ENCODE measurements at regions not wholly inside any gene's neighbourhood (a gene's known extent, or its start where the extent isn't known, plus 50 kb on each side); places are given as distances from the start of the nearest gene placed in this dataset.
"Not testable (repeated sequence)": the region's sequence is repeated elsewhere in the genome, so short reads cannot be mapped to it uniquely, and the experiment has no call there.

DNA sequence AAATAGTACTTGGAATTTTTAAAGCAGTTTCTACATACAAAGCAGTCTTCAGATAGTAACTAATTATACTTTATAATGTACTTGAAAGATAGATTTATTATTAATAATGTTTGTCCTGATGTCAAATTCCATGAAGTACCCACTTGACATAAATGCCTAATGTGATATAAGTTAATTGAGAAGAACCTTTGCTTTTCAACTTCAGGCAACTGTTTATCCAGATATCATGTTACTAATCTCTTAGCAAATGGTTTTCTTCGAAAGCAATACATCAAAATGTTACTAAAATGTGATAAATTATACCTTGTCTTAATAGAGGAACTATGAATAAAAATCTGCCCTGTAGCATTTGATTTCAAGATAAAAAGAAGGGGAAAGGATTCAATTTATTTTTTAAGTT, 146.8 kb upstream of the FBXL17 start:
- no peak for DNase-seq

DNA sequence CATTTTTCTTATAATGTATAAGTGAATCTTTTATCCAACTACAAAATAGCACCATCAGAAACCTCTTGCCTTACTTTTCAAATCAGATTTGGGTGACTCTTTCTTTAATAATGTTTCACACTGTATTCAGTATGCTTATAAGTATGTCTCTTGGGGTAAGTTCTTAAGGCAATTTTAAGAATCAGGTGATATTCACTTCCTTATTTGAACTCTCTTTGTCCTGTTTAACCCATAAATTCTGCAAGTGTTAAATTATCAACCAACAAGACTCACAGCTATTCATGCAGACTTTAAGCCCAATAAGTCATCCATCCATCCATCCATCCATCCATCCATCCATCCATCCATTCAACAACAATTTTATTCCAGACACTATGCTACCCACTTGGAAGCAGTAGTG, 142.7 kb upstream of the FBXL17 start:
- DNase-seq, result no peak

DNA sequence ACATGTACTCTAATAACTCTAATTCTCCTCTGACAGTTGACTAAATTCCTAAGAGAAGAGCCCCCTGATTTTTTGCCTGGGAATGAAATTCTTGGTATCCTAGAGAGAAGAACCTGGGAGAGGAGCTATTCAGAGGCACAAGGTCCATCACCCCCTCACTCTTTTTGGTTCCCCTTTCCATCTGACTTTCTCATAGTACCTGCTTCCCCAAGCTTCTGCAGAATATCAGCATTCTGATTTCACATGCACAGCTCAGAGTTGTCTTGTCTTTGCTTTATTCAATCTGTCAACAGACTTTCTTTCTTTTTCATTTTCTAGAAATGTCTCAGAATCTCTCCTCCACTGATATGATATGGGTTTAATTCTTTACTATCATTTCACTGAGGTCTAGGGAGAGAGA, 141.5 kb upstream of the FBXL17 start:
- no peak for DNase-seq

DNA sequence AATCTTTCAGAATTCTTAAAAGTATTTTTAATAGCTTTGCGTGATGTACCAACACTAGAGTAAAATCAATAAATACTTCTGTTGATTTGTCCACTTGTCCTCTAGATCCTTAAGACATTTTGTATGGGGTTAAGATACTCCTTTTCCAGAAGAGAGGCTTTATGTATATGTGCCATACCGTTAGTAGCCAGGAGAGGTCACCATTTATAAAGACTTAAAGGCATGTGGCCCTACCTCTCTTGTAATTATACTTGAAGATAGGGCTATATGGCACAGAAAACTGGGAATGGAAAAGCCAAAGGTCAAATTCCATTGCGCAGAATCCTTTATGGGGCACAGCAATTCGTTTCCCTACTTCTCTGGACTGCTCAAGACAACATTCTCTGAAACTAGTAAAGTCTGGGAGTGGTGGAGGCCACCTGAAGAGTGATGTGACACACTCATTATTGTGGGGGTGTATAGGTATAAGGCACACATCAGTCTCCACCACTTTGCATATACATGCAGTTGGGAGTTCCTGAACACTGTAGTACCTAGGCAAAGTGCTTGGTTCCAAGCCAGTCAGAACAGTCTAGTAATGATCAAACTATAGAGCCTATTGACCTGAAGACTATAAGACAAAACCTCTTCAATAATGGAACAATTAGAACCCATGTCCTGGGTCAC, 140.1 kb upstream of the FBXL17 start:
- DNase-seq, result peak; percentile 43

DNA sequence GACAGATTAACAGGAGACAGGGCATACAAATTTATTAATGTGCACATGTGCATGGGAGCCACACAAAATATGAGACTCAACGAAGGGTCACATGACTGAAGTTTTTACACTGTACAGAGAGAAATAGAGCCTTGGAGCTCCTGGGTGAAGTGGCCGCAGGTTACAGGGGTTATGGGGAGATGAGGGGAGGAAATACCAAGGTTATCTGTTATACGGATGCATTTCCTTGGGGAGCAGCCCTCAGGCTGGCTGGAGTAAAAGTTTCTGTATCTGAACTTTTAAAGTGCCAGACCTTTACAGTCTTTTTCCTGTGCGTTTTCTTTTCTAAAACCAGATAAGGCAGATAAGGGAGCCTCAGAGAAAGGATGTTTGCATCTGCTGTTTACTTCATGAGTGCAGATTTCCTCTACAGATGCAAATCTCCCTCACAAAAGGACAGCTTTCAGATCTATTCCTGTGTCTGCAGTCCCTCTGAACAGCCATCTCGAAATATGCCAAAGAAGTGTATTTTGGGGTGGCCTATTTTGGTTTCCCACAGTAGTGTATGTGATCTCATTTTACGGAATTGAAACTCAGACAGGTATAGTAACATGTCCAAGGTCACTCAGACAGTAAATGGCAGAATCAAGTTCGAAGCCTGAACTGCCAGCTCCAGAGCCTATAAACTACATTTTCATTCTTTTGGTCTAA, 139.3 kb upstream of the FBXL17 start:
- DNase-seq, result no peak

- no peak for DNase-seq
Measured at GRCh38 chr5:108516785-108517184, 134.9 kb upstream of the FBXL17 start.

DNA sequence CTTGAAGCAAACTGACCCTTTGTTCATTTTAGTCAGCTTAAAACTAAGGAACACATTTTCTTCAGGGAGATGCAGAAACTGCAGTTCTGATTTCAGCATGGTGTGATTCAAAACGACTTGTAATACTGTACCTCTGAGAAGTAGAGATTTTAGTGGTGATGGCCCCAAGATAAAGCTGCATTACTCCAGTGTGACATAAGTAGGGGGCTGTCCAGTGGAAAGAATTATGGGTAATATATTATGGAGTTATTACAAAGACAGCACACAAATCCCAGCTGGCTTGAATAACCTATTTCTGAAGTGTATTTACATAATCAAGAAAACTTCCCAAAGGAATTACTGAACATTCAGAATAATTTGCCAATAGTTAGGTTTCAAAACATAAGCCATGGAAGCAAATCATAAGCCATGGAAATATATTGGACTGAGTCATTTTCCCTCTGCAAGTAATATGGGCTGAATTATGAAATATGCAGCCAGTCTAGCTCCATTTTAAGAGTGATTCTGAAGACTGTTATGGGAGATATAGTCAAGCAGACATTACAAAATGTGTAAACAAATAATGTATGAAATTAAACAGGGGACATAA, 133.7 kb upstream of the FBXL17 start:
- DNase-seq, result no peak

DNA sequence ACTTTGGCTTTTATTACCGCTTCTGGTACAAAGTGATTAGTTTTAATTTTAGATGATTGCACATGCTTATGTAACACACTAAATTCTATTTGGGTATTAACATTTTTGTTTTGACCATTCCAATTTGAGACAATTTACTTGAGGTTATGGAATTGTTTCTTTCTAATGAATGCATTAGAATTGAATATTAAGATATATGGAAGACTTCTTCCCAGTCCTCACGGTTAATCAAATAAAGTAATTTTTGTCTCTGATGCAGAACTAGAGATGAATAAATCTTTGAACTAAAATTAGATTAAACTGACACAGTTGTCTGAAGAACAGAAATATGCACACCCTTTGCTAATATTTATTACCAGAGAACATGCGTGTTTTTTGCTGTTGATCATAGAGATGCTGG, 127.1 kb upstream of the FBXL17 start:
- no peak for DNase-seq

DNA sequence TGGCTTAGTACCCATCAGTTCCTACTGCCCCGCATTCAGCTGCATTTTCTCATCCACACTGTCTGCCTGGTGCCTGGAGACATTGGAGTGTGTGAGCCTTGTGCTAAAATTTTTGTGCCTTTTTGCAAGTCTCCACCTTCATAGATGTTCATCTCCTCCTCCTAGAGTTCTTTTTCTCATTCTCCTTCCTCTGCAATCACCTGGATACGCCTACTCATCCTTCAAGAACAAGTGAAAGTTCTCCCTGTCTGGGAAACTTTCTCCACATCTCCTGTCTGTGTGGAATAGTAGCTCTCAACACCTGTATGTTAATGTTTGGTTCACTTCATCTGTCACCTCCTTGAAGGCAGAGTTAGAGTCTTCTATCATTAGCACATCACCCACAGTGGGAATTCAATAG, 125.7 kb upstream of the FBXL17 start:
- DNase-seq, result no peak

- no peak for DNase-seq
Measured at GRCh38 chr5:108505608-108506007, 123.7 kb upstream of the FBXL17 start.

DNA sequence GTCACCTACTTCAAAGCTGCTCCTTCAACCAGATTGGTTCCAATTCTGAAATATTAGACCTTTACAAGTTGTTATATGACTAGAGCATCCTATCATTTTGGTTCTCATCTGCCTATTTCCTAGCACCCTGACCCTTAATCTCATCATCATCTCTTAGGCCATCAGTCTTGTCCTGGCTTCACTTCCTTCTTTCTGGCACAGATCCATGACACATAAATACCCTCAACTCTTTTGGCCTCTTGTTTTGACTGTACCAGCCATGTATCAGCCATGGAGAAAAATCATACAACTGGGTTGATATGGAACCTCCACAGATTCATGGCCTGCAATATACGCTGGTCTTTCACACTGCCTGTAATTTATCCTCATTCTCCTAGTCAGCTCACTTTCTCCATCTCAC, 123.1 kb upstream of the FBXL17 start:
- no peak for DNase-seq

GRCh38 chr5:108503986-108504385, 122.1 kb upstream of the FBXL17 start:
- DNase-seq, result no peak

DNA sequence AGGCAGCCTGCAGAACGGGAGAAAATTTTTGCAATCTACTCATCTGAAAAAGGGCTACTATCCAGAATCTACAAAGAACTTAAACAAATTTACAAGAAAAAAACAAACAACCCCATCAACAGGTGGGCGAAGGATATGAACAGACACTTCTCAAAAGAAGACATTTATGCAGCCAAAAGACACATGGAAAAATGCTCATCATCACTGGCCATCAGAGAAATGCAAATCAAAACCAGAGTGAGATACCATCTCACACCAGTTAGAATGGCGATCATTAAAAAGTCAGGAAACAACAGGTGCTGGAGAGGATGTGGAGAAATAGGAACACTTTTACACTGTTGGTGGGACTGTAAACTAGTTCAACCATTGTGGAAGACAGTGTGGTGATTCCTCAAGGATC, 113.7 kb upstream of the FBXL17 start:
- DNase-seq, result not testable (repeated sequence)

DNA sequence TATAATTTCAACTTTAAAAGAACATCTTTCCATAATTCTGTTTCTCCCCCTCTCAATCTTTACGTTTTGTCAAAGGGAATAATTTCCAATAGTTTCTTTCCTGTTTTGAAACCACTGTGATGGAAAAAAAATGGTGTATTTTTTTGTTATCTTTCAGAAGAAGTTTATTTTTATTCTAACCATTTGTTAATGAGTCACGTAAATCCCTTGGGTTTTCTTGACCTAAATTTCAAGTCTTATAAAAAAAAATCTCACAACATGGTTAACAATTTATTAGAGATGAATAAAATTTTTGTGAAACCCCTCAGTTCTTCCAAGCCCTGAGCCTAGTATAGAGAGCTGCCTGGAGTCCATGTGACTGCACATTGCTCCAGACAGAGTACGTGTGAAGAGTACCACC, 106.1 kb upstream of the FBXL17 start:
- DNase-seq, result no peak

GRCh38 chr5:108484035-108484434, 102.1 kb upstream of the FBXL17 start:
- no peak for DNase-seq

DNA sequence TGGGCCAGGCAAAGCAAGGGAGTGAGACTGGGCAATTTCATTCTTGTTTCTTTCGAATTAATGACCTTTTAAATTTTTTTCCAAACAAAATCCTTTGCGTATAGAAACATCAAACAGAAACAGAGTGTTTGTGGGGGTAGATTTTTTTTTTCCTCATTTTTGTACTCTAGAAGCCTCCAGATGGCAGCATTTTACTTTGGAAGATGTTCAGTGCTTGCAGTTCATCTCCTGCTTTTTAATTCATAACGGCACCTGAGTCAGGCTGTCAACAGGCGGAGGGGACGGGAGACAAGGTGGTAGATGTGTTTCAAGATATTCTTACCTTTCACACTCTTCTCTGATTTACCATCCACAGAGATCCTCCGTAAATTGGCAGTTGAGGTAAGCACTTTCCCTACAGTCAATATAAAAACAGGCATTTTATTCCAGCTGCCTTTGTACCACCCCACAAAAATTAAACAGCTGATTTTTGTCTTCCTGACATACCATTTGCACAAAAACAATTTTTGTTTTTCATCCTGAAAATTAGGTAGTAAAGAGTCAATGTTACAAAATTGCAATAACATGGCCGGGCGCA, 99.5 kb upstream of the FBXL17 start:
- peak; percentile 2 for DNase-seq

GRCh38 chr5:108472237-108472636, 90.3 kb upstream of the FBXL17 start:
- DNase-seq, result no peak

- no peak for DNase-seq
Measured at GRCh38 chr5:108467563-108467962, 85.7 kb upstream of the FBXL17 start.

- no peak for DNase-seq
Measured at GRCh38 chr5:108461628-108462367, 79.9 kb upstream of the FBXL17 start.

DNA sequence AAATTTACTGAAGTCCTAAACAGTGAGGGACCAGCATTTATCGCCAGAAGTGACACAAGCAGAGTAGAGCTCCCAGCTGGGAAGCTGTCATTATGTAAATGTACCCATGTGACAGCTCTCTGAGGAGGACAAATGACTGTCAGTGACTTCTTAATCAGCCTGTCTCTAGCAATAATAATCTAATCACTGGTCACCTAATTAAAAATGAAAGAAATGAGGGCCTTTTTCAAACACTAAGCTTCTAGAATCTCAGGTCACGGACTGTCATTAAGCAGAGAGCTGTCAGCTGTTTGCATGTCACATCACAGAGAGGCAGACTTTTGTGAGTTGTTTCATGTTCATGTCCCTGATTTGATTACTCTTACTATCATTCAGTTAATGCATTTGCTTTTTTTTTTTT, 77.9 kb upstream of the FBXL17 start:
- no peak for DNase-seq

DNA sequence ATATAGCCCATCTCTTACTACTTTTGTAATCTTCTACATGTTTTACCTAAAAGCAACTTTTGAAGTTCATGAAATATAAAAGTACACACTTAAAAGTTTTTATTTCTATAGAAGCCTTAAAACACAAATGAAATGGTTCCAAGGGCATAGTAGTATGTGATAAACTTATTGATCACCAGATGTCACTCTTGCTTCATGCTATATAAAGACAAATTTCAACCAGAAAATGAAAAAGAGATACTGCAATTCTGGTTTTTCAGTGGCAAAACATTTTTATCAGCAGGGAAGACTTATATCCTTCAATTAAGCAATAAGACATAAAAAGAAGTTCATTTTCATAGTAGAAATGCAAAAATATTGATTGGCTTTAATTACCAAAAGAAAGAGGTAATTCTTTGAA, 69.4 kb upstream of the FBXL17 start:
- DNase-seq, result no peak

- not testable (repeated sequence) for DNase-seq
Measured at GRCh38 chr5:108444130-108444529, 62.2 kb upstream of the FBXL17 start.

GRCh38 chr5:108442063-108442651, 60.3 kb upstream of the FBXL17 start:
- DNase-seq, result not testable (repeated sequence)

All from activated CD4-positive, alpha-beta T cell treated with anti-CD3 and anti-CD28 coated beads, Interleukin-2, Interleukin-6, amounts not matched to agents 100 ng/mL and 50 ng/mL, durations not matched to agents 16 hours and 8 hours (primary cell).